Neural cell (in vitro differentiated cells): ENCODE measurements at regions not wholly inside any gene's neighbourhood (a gene's known extent, or its start where the extent isn't known, plus 50 kb on each side); places are given as distances from the start of the nearest gene placed in this dataset.

Experiments
- EP300 ChIP-seq: fragments of 450-650 bp; conservative IDR thresholded peaks from 2 replicates; pipeline ENCODE4 v1.6.1; 2014; ENCODE audit warnings: antibody characterized with exemption, mild to moderate bottlenecking, moderate library complexity; ENCODE audit not compliant: poor library complexity, severe bottlenecking
- EZH2 ChIP-seq: fragments of 200-600, 300-800 bp; shearing (Covaris generic), sonication (generic); IDR thresholded peaks from 2 replicates; pipeline ENCODE4 v1.6.1; 2014; ENCODE audit warnings: antibody characterized with exemption, low read length, borderline replicate concordance, mild to moderate bottlenecking; ENCODE audit not compliant: insufficient read depth, poor library complexity, severe bottlenecking
- POLR2AphosphoS5 ChIP-seq: IDR thresholded peaks from 2 replicates; pipeline ENCODE4 v1.6.1; 2012
- RAD21 ChIP-seq: fragments of 450-650 bp; conservative IDR thresholded peaks from 2 replicates; pipeline ENCODE4 v1.6.1; 2014; ENCODE audit warnings: antibody characterized with exemption, mild to moderate bottlenecking, moderate library complexity
- REST ChIP-seq: IDR thresholded peaks from 2 replicates; pipeline ENCODE4 v1.6.1; 2012; ENCODE audit warnings: borderline replicate concordance
- SMC3 ChIP-seq: fragments of 450-650 bp; conservative IDR thresholded peaks from 2 replicates; pipeline ENCODE4 v1.6.1; 2014; ENCODE audit warnings: antibody characterized with exemption, mild to moderate bottlenecking, moderate library complexity; ENCODE audit not compliant: poor library complexity
- TF ChIP-seq, protein P1 (sequence below): fragments of 450-650 bp; IDR thresholded peaks from 2 replicates; pipeline ENCODE4 v1.5.1; 2014; ENCODE audit warnings: antibody characterized with exemption, mild to moderate bottlenecking, moderate library complexity; ENCODE audit not compliant: poor library complexity, severe bottlenecking

GRCh38 chr1:55420929-55421716, 206.0 kb upstream of the USP24 start:
- TF ChIP-seq, protein P1, sequence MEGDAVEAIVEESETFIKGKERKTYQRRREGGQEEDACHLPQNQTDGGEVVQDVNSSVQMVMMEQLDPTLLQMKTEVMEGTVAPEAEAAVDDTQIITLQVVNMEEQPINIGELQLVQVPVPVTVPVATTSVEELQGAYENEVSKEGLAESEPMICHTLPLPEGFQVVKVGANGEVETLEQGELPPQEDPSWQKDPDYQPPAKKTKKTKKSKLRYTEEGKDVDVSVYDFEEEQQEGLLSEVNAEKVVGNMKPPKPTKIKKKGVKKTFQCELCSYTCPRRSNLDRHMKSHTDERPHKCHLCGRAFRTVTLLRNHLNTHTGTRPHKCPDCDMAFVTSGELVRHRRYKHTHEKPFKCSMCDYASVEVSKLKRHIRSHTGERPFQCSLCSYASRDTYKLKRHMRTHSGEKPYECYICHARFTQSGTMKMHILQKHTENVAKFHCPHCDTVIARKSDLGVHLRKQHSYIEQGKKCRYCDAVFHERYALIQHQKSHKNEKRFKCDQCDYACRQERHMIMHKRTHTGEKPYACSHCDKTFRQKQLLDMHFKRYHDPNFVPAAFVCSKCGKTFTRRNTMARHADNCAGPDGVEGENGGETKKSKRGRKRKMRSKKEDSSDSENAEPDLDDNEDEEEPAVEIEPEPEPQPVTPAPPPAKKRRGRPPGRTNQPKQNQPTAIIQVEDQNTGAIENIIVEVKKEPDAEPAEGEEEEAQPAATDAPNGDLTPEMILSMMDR = no peak
- TF ChIP-seq EP300 (no peak), POLR2AphosphoS5 (no peak), RAD21 (no peak), EZH2 (no peak), REST (no peak), SMC3 (no peak)
